GM12878 (cell line): ENCODE measurements at regions not wholly inside any gene's neighbourhood (a gene's known extent, or its start where the extent isn't known, plus 50 kb on each side); places are given as distances from the start of the nearest gene placed in this dataset.

ENCODE experiments used
- ATAC-seq: fragments of 200-7000 bp; cut with Tn5 transposase; 3 replicates; pipeline ENCODE4 v1.9.1; 2020; ENCODE audit warnings: mild to moderate bottlenecking, moderate library complexity
- BruUV-seq: library from RNA; stranded (reverse); fragments of 400-500 nt; replicated peaks from 2 replicates; lab custom pipeline; 2021; lab: Mats Ljungman, UMichigan
- CTCF ChIA-PET: fragments of 300-600 bp; sonication (Branson Sonifier 250); formaldehyde crosslinking; extraction: SDS; loops from one replicate; lab custom pipeline; 2021; ENCODE audit warnings: inconsistent platforms; lab: Yijun Ruan, JAX
- POLR2A ChIA-PET: fragments of 350-600 bp; formaldehyde crosslinking; extraction: SDS; loops from one replicate; lab custom pipeline; 2021; ENCODE audit warnings: inconsistent platforms; lab: Charles Lee
- RAD21 ChIA-PET: fragments of 300-600 bp; sonication (Branson Sonifier 250); formaldehyde crosslinking; loops from one replicate; lab custom pipeline; 2023; ENCODE audit warnings: antibody characterized with exemption; ENCODE audit not compliant: unreplicated experiment; lab: Charles Lee
- SMC1A ChIA-PET: fragments of 300-600 bp; sonication (Branson Sonifier 250); formaldehyde crosslinking; loops from one replicate; lab custom pipeline; 2023; ENCODE audit not compliant: unreplicated experiment, uncharacterized antibody; lab: Charles Lee
- DNase-seq: peaks from one replicate; pipeline ENCODE4 v3.0.0-alpha.2; 2011; ENCODE audit warnings: low read depth, low spot score
- FAIRE-seq: peaks from 3 replicates; lab custom pipeline; 2011; peaks lifted over from hg19 to GRCh38; lab: Jason Lieb, UNC
- H2AFZ ChIP-seq: 2 replicates; pipeline ENCODE4 v1.6.0; 2011; ENCODE audit warnings: low read depth, low read length, control low read depth; ENCODE audit not compliant: control insufficient read depth
- H3K27ac ChIP-seq: 2 replicates; pipeline ENCODE4 v1.5.1; 2011; ENCODE audit warnings: control low read depth; ENCODE audit not compliant: control insufficient read depth, insufficient read depth
- H3K27me3 ChIP-seq, 2 experiments: replicated peaks in 1 of 2; 2 replicates each; pipeline versions ENCODE4 v1.6.0 to v1.6.1; 2011; ENCODE audit warnings: low read length in 1 of 2; ENCODE audit not compliant: control insufficient read depth in 2 of 2, insufficient read depth in 2 of 2
- H3K36me3 ChIP-seq, 2 experiments: 2 replicates each; pipeline ENCODE4 v1.5.1; 2011; ENCODE audit warnings: low read length in 1 of 2; ENCODE audit not compliant: control insufficient read depth in 2 of 2, insufficient read depth in 2 of 2
- H3K4me1 ChIP-seq: 2 replicates; pipeline ENCODE4 v1.6.1; 2011; ENCODE audit warnings: mild to moderate bottlenecking, low read length, moderate library complexity, mixed read lengths; ENCODE audit not compliant: control insufficient read depth, insufficient read depth
- H3K4me2 ChIP-seq: 2 replicates; pipeline ENCODE4 v1.6.0; 2011; ENCODE audit warnings: control low read depth; ENCODE audit not compliant: control insufficient read depth, insufficient read depth
- H3K4me3 ChIP-seq: fragments of 200-600 bp; sonication (generic); 2 replicates; pipeline ENCODE4 v1.5.1; 2016
- H3K79me2 ChIP-seq: 2 replicates; pipeline ENCODE4 v1.6.0; 2011; ENCODE audit warnings: low read length; ENCODE audit not compliant: control insufficient read depth, insufficient read depth
- H3K9ac ChIP-seq: 2 replicates; pipeline ENCODE4 v1.8.0; 2011; ENCODE audit warnings: low read length, control low read depth, mixed read lengths; ENCODE audit not compliant: control insufficient read depth, insufficient read depth
- H3K9me3 ChIP-seq: replicated peaks from 3 replicates; pipeline ENCODE4 v1.5.1; 2011; ENCODE audit warnings: mild to moderate bottlenecking, low read length; ENCODE audit not compliant: control insufficient read depth, insufficient read depth
- H4K20me1 ChIP-seq: 2 replicates; pipeline ENCODE4 v1.6.0; 2011; ENCODE audit not compliant: control insufficient read depth, insufficient read depth
- CTCF ChIP-seq, 3 experiments: IDR thresholded peaks in 2 of 3; conservative IDR thresholded peaks in 1 of 3; 2 replicates each; pipeline ENCODE4 v1.5.1; 2011; ENCODE audit warnings: low read depth in 3 of 3, low read length in 3 of 3, mild to moderate bottlenecking in 3 of 3, control low read depth in 2 of 3, moderate library complexity in 2 of 3, inconsistent platforms in 1 of 3, mixed read lengths in 1 of 3; ENCODE audit not compliant: control insufficient read depth in 2 of 3, insufficient read depth in 1 of 3; ENCODE audit errors: extremely low read depth in 1 of 3
- CUX1 ChIP-seq: IDR thresholded peaks from 2 replicates; pipeline ENCODE4 v1.6.1; 2012; ENCODE audit warnings: improper control_type of control experiment, low read depth, low read length; ENCODE audit not compliant: insufficient replicate concordance
- MEF2A ChIP-seq: IDR thresholded peaks from 2 replicates; pipeline ENCODE4 v1.6.1; 2011; ENCODE audit warnings: low read depth, mild to moderate bottlenecking, low read length, moderate library complexity; ENCODE audit not compliant: insufficient read depth
- RAD21 ChIP-seq: IDR thresholded peaks from 2 replicates; pipeline ENCODE4 v1.6.1; 2011; ENCODE audit warnings: mild to moderate bottlenecking, low read depth, low read length, moderate library complexity; ENCODE audit not compliant: insufficient read depth
- WGBS: methylation state at CpG from one replicate; pipeline ENCODE4 v1.1.6; 2016; ENCODE audit warnings: low lambda C conversion rate; ENCODE audit not compliant: insufficient replicate concordance, insufficient coverage; ENCODE audit errors: missing lambda C conversion rate; 5-methylcytosine and 5-hydroxymethylcytosine counted together
- in situ Hi-C: fragments of 300-500 bp; cut with MboI; formaldehyde crosslinking; loops from 9 replicates; pipeline ENCODE4 v1.14.3; 2018; ENCODE audit warnings: mixed read lengths
- intact Hi-C: fragments of 100-400 bp; cut with micrococcal nuclease; formaldehyde crosslinking; loops from one replicate; pipeline ENCODE4 v1.14.2; 2022; ENCODE audit not compliant: unreplicated experiment

GRCh38 chr4:66688674-66689073, 856.6 kb downstream of the CENPC start:
- ChIA-PET CTCF (no interaction called here), POLR2A (no interaction called here), RAD21 (no interaction called here), SMC1A (no interaction called here)
- no peaks in the 10 kb centered on the region for H3K36me3 ChIP-seq
- H3K27ac ChIP-seq, result no peak overlapping the region
- no peak overlapping the region for H3K9ac ChIP-seq
- no peak overlapping the region for H2AFZ ChIP-seq
- DNase-seq (no peak), FAIRE-seq (no peak), ATAC-seq (peak; percentile 61; the same call in 2 of the 3 replicates)
- no peaks in the 10 kb centered on the region for H3K27me3 ChIP-seq
- H3K79me2 ChIP-seq, result no peaks in the 10 kb centered on the region
- H3K4me1 ChIP-seq, result no peaks in the 10 kb centered on the region
- in situ Hi-C loops, result no loop called here
- no peak overlapping the region for H3K4me2 ChIP-seq
- no TSS peak for BruUV-seq
- no peak overlapping the region for H3K4me3 ChIP-seq
- intact Hi-C loops, result no loop called here
- no peak for TF ChIP-seq CUX1
- no peak for TF ChIP-seq MEF2A
- peak; percentile 27; the same call in 1 of the 2 replicates for TF ChIP-seq RAD21
- TF ChIP-seq CTCF (IDR thresholded peaks at IDR 0.05 in 2 of 3, conservative IDR thresholded peaks at IDR 0.05 in 1 of 3; ENCODE audit: control insufficient read depth in 2 of 3, extremely low read depth in 1 of 3, insufficient read depth in 1 of 3, low read depth in 3 of 3, low read length in 3 of 3), result peak in 1 of 3 experiments; percentile 7; a peak in 2 of 6 replicates
- no peaks in the 10 kb centered on the region for H4K20me1 ChIP-seq
- H3K9me3 ChIP-seq, result no peaks in the 10 kb centered on the region
- WGBS, result 48% methylated on average over 3 of the region's 3 CpGs
